Neural crest cell (in vitro differentiated cells): ENCODE measurements at regions not wholly inside any gene's neighbourhood (a gene's known extent, or its start where the extent isn't known, plus 50 kb on each side); places are given as distances from the start of the nearest gene placed in this dataset.

Experiments used
- DNase-seq: peaks from one replicate; pipeline ENCODE4 v3.0.0; 2021; ENCODE audit warnings: low read depth, mixed read lengths, low spot score
- H3K27ac Mint-ChIP-seq: one replicate; pipeline ENCODE4 v1.8.0; 2021; ENCODE audit warnings: mild to moderate bottlenecking, mixed read lengths; ENCODE audit not compliant: unreplicated experiment
- H3K27me3 Mint-ChIP-seq: 2 replicates; pipeline ENCODE4 v1.8.0; 2021; ENCODE audit warnings: low read depth, mild to moderate bottlenecking, mixed read lengths
- H3K36me3 Mint-ChIP-seq: 2 replicates; pipeline ENCODE4 v1.8.0; 2021; ENCODE audit warnings: low read depth, mild to moderate bottlenecking, mixed read lengths
- H3K4me1 Mint-ChIP-seq: 2 replicates; pipeline ENCODE4 v1.8.0; 2021; ENCODE audit warnings: mixed read lengths
- H3K4me3 Mint-ChIP-seq: one replicate; pipeline ENCODE4 v1.8.0; 2021; ENCODE audit warnings: mild to moderate bottlenecking, mixed read lengths
- H3K9me3 Mint-ChIP-seq: 2 replicates; pipeline ENCODE4 v1.8.0; 2021; ENCODE audit warnings: mixed read lengths
- TF ChIP-seq, protein P1 (sequence below): fragments of 200-600 bp; sonication (generic); conservative IDR thresholded peaks from 2 replicates; pipeline ENCODE4 v1.5.0; 2021; ENCODE audit warnings: antibody characterized with exemption, mild to moderate bottlenecking

- no peak overlapping the region for H3K27ac Mint-ChIP-seq
- no peak overlapping the region for H3K4me3 Mint-ChIP-seq
- peaks cover 29% of the 10 kb centered on the region for H3K4me1 Mint-ChIP-seq
- H3K9me3 Mint-ChIP-seq, result no peaks in the 10 kb centered on the region
- H3K27me3 Mint-ChIP-seq, result no peaks in the 10 kb centered on the region
- no peak for DNase-seq
- H3K36me3 Mint-ChIP-seq, result no peaks in the 10 kb centered on the region
- TF ChIP-seq, protein P1, sequence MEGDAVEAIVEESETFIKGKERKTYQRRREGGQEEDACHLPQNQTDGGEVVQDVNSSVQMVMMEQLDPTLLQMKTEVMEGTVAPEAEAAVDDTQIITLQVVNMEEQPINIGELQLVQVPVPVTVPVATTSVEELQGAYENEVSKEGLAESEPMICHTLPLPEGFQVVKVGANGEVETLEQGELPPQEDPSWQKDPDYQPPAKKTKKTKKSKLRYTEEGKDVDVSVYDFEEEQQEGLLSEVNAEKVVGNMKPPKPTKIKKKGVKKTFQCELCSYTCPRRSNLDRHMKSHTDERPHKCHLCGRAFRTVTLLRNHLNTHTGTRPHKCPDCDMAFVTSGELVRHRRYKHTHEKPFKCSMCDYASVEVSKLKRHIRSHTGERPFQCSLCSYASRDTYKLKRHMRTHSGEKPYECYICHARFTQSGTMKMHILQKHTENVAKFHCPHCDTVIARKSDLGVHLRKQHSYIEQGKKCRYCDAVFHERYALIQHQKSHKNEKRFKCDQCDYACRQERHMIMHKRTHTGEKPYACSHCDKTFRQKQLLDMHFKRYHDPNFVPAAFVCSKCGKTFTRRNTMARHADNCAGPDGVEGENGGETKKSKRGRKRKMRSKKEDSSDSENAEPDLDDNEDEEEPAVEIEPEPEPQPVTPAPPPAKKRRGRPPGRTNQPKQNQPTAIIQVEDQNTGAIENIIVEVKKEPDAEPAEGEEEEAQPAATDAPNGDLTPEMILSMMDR, result no peak
Measured at GRCh38 chr16:56113223-56113622, 78.1 kb upstream of the GNAO1 start.

- H3K36me3 Mint-ChIP-seq, result no peaks in the 10 kb centered on the region
- H3K4me1 Mint-ChIP-seq, result peaks cover 27% of the 10 kb centered on the region
- no peak overlapping the region for H3K4me3 Mint-ChIP-seq
- H3K27me3 Mint-ChIP-seq, result no peaks in the 10 kb centered on the region
- TF ChIP-seq, protein P1, result no peak
- H3K9me3 Mint-ChIP-seq, result no peaks in the 10 kb centered on the region
- no peak for DNase-seq
- H3K27ac Mint-ChIP-seq, result no peak overlapping the region
Measured at GRCh38 chr16:56111100-56111499, 80.2 kb upstream of the GNAO1 start.

- TF ChIP-seq, protein P1, result no peak
- Mint-ChIP-seq H3K4me1 (peaks cover 20% of the 10 kb centered on the region), H3K36me3 (no peaks in the 10 kb centered on the region), H3K27me3 (peaks cover 2% of the 10 kb centered on the region), H3K27ac (no peak overlapping the region), H3K4me3 (no peak overlapping the region), H3K9me3 (no peaks in the 10 kb centered on the region)
- DNase-seq, result no peak
Measured at GRCh38 chr16:56109994-56110393, 81.3 kb upstream of the GNAO1 start.

DNA sequence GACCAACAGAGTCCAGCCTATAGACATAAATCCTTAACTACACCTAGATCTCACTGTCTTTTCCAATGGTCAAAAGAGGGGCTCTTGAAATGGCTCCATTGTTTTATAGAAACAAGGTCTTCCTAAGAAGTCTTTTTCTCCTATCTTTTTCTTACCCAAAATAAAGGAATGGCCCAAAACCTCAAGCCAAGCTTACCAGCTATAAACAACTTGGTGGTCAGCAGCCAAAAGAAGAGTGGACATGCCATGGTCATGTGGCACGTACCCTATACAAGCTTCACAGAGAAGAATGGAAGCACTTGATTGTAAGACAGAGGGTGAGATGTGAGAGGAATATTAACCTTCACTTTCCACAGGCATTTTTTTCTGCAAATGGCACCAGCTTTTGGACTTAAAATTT lies 82.1 kb upstream of the GNAO1 start:
- Mint-ChIP-seq H3K27ac (no peak overlapping the region), H3K36me3 (no peaks in the 10 kb centered on the region), H3K4me1 (peaks cover 20% of the 10 kb centered on the region), H3K27me3 (peaks cover 4% of the 10 kb centered on the region), H3K4me3 (no peak overlapping the region), H3K9me3 (no peaks in the 10 kb centered on the region)
- TF ChIP-seq, protein P1, result no peak
- DNase-seq, result no peak

DNA sequence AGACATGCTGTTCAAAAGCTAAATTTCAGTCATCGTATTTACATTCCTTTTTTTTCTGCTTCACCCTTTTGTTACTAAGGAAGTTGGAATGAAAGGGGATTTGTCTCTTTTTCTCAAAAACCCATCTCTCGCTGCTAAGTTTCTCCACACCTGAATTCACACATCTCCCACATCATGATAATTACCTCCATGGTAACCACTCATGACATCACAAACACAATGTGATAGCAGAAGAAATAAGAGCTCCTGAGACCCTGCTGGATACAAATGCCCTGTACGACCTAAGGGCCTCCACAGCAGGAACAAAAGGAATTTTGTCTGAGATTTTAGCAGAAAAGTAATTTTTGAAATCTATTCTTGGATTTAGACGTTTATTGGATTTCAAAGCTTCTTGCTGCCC lies 82.6 kb upstream of the GNAO1 start:
- Mint-ChIP-seq H3K36me3 (no peaks in the 10 kb centered on the region), H3K27ac (no peak overlapping the region)

More for the DNA sequence above, 82.6 kb upstream of the GNAO1 start:
- no peak for DNase-seq
- peaks cover 20% of the 10 kb centered on the region for H3K4me1 Mint-ChIP-seq
- H3K9me3 Mint-ChIP-seq, result no peaks in the 10 kb centered on the region
- no peak overlapping the region for H3K4me3 Mint-ChIP-seq
- TF ChIP-seq, protein P1, result no peak
- peaks cover 4% of the 10 kb centered on the region for H3K27me3 Mint-ChIP-seq
